DMS79 treated with DMSO at 0.1 percent for 48 hours (cell line): ENCODE measurements at regions not wholly inside any gene's neighbourhood (a gene's known extent, or its start where the extent isn't known, plus 50 kb on each side); places are given as distances from the start of the nearest gene placed in this dataset.

ENCODE experiments used
- DNase-seq: peaks from one replicate; lab custom pipeline; 2025; lab: John Stamatoyannopoulos, UW

- DNase-seq, result no peak
Measured at GRCh38 chr9:99441829-99442228, 219.7 kb downstream of the SEC61B start.

DNA sequence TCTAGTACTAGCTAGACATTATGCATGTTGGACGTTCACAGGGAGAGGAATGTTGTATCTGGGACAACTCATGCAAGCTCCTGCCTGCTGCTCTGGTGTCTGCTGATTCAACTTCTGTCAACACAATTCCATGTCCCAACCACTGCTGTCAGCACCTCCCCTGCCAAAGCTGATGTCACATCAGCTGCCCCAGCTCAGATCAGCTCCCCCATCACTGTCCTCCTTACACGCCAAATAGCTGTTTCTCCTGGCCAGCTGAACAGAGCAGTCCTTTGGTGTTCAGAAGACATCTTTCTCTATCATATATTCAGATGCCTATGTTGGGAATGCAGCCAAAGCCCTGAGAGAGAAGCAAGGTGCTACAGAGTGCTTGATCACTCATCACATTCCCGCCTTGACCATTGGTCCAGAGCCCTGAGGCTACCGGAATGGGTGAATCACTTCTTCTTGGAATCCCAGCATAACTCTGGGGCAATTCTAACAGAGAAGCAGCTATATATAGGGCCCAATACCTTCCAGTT lies 223.3 kb downstream of the SEC61B start:
- no peak for DNase-seq

DNA sequence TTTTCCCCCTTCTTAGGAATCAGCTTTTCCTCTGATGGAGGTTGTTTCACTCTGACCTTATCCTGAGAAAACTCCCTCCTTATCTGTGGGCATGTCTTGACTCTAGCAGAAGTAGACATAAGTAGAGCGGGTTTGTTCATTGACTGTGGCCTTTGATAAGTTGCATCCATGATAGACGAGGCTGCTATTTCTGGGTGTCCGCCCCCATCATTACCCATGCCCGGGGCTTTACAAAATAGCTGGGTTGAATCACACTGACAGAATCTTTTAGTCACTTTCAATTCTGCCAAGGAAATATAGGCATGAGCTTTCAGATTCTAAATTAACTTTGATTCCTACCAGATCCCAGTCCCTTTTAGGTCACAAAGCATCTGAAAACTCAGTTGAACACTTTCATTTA lies 223.8 kb downstream of the SEC61B start:
- no peak for DNase-seq

DNA sequence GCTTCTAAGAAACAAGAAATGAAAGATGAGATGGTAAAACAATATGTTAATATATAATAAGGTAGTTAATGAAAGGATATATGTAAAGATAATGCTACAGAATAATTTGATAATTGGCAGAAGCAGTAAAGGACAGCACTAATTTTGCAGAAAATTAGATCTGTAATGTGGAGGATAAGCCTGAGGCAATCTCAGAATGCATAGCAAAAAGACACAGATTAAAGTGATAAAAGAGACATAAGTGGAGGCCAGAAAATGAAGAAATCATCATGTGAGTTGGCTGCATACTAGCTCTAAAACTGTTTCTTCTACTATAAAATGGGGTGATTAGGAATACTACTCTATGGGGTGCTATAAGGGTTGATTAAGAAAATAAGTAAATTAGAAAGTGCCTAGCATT lies 225.9 kb downstream of the SEC61B start:
- no peak for DNase-seq

GRCh38 chr9:99449726-99450125 lies 227.6 kb downstream of the SEC61B start:
- no peak for DNase-seq

- DNase-seq, result no peak
Measured at GRCh38 chr9:99451112-99451606, 229.1 kb downstream of the SEC61B start.

DNA sequence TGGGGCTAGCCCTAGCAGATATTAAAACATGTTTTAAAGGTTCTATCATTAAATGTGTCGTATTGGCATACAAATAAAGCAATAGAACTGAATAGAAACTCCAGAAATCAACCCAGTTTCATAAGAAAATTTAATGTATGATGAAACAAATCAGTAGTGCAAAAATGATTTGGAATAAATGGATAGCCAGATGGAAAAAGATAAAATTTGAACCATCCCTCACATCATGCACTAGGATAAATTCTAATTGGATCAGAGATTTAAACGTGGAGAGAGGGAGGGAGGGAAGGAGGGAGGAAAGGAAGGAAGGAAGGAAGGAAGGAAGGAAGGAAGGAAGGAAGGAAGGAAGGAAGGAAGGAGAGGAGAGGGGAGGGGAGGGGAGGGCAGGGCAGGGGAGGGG lies 235.3 kb downstream of the SEC61B start:
- DNase-seq, result no peak

- no peak for DNase-seq
Measured at GRCh38 chr9:99457981-99458380, 235.9 kb downstream of the SEC61B start.

DNA sequence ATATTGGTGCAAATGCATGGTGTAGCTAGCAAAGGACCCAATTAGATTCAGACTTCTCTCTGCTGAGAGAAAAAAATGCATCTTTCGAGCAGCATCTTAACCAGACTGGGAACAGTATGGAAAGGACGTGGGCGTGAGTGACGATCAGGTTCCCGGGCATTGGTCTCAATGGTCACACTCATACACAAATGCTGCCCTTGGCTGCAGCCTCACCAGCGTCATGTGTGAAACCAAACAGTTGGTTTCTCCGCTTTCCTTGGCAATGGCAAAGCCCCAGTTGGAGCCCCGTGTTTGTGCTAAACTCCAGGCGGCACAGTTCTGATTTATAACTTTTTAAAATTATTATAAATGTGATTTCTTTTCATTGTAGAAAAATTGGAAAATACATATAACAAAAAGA lies 237.8 kb downstream of the SEC61B start:
- no peak for DNase-seq

DNA sequence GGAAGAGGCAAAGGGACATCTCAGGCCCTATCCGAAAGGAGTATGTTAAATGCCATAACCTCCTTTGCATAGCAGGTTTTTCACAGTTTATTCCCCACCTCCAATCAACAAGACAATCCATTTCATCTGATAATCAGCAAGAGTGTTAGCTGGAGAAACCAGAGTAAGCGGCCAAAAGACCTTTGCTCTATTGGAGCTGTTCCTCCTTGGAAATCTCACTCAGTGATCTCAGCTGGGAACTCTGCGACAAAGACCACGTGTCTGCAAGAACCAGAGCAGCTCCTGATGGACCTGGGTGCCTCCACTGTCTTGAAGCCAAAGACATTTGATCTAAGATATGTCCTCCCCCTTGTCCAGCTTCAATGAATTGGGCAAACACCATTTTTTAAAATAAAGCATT lies 241.0 kb downstream of the SEC61B start:
- DNase-seq, result no peak

- no peak for DNase-seq
Measured at GRCh38 chr9:99464568-99464967, 242.5 kb downstream of the SEC61B start.

DNA sequence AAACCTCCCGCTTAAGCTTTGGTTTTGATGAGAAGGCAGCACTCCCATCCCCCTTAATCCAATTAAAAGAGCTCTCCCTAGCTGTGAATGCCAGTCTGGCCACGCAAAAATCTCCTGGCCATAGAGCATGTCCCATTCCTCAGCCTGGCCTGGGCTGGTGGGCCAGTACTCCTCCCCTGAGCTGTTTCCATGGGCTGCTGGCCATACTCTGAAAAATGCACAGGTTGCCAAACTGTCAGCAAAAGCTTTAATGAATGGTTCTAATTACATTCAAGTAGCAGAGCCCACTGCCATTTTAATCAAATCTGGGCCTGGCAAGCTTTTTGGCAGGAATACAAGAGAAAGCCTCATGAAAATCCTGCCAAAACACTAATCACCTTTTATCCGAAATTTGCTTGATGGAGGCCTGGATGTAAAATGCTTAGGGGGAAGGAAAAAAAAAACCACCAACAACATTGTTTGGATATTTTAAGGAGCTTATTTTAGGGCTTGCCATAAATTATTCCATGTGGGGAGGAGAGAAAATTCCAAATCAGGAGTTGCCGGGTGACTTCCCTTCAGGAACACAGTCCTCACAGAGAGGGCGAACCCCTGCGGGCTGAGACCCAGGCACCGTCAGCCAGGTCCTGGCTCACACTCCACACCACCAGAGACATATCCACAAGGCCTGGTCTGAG lies 243.3 kb downstream of the SEC61B start:
- no peak for DNase-seq

DNA sequence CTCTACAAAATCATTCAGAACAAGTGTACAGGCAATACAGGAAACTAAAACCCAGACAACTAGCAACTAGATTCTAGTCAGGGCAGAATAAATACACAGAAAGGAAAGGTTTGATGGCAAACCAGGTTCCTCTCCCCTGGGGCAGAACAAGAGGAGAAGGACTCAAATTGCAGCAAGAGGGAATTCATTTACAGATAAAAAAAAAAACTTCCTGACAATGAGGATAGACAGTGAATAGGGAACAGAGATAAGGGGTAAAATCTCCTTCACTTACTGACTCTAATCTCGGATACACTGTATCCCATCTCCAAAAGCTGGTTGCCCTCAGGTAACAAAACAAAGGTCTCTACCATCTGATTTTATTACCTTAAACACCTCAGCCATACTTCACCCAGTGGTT lies 244.0 kb downstream of the SEC61B start:
- DNase-seq, result no peak

- DNase-seq, result no peak
Measured at GRCh38 chr9:99466781-99467180, 244.7 kb downstream of the SEC61B start.

- DNase-seq, result no peak
Measured at GRCh38 chr9:99471033-99471432, 249.0 kb downstream of the SEC61B start.

GRCh38 chr9:99472240-99472915 lies 250.3 kb downstream of the SEC61B start:
- DNase-seq, result no peak

DNA sequence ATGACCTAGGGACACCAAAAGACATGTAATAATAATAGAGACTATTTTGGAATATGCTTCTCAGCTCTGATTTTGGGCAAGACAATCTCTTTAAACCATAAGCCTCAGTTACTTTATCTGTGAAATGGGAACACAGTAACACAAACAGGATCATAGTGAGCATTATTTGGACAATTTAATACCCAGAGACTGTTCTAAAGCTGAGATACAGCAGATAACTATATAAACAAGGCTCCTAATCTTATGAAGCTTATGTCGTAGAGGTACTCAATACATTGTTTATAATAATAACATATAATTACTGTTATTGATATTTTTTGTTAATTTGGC lies 250.8 kb downstream of the SEC61B start:
- DNase-seq, result no peak

DNA sequence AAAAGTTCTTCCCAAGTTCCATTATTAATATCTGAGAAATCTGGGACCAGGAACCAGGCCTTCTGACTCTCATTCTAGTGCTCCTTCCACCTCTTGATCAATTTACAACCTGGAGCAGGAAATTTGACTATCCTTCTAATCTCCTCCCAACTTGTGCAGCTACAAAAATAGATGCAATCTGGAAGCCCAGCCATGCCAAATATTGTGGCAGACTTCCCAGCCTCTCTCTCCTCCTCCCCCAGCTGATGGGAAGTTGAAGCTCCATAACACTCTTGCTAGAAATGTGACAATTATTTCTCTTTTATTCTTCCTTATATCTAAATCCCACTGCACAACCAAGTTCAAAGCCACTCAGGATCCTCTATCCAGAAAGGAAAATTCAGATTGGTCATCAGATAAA lies 252.1 kb downstream of the SEC61B start:
- DNase-seq, result no peak

- DNase-seq, result no peak
Measured at GRCh38 chr9:99475401-99476065, 253.5 kb downstream of the SEC61B start.

- DNase-seq, result no peak
Measured at GRCh38 chr9:99478469-99479027, 256.5 kb downstream of the SEC61B start.

GRCh38 chr9:99479929-99480328 lies 257.8 kb downstream of the SEC61B start:
- DNase-seq, result no peak

GRCh38 chr9:99485459-99485858 lies 263.4 kb downstream of the SEC61B start:
- DNase-seq, result no peak

- DNase-seq, result no peak
Measured at GRCh38 chr9:99486684-99487083, 264.6 kb downstream of the SEC61B start.
